ENCODE measurements at regions not wholly inside any gene's neighbourhood (a gene's known extent, or its start where the extent isn't known, plus 50 kb on each side); places are given as distances from the start of the nearest gene placed in this dataset.

- no peak for TF ChIP-seq EZH2phosphoT487 (IDR thresholded peaks at IDR 0.05; ENCODE audit: low read depth)
- TF ChIP-seq, protein P1, sequence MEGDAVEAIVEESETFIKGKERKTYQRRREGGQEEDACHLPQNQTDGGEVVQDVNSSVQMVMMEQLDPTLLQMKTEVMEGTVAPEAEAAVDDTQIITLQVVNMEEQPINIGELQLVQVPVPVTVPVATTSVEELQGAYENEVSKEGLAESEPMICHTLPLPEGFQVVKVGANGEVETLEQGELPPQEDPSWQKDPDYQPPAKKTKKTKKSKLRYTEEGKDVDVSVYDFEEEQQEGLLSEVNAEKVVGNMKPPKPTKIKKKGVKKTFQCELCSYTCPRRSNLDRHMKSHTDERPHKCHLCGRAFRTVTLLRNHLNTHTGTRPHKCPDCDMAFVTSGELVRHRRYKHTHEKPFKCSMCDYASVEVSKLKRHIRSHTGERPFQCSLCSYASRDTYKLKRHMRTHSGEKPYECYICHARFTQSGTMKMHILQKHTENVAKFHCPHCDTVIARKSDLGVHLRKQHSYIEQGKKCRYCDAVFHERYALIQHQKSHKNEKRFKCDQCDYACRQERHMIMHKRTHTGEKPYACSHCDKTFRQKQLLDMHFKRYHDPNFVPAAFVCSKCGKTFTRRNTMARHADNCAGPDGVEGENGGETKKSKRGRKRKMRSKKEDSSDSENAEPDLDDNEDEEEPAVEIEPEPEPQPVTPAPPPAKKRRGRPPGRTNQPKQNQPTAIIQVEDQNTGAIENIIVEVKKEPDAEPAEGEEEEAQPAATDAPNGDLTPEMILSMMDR (IDR thresholded peaks at IDR 0.05; ENCODE audit: low read depth, low read length), result no peak
Observed at GRCh38 chr12:85659754-85660530, 176.3 kb downstream of the RASSF9 start.
